ENCODE measurements at regions not wholly inside any gene's neighbourhood (a gene's known extent, or its start where the extent isn't known, plus 50 kb on each side); places are given as distances from the start of the nearest gene placed in this dataset.

GRCh38 chr17:73747221-73748002 lies 103.2 kb upstream of the SDK2 start:
- Mint-ChIP-seq H3K4me1 (ENCODE audit: low read depth) (no peaks in the 10 kb centered on the region), H3K27me3 (ENCODE audit: low read depth) (no peaks in the 10 kb centered on the region), H3K36me3 (ENCODE audit: low read depth) (no peaks in the 10 kb centered on the region), H3K27ac (no peak overlapping the region), H3K9me3 (no peaks in the 10 kb centered on the region), H3K4me3 (ENCODE audit: low read depth) (no peak overlapping the region)
- intact Hi-C loops (cut with micrococcal nuclease): no loop called here
- DNase-seq (ENCODE audit: low spot score): no peak

GRCh38 chr17:73748508-73748907 lies 104.3 kb upstream of the SDK2 start:
- no peaks in the 10 kb centered on the region for H3K4me1 Mint-ChIP-seq (ENCODE audit: low read depth)
- no peak overlapping the region for H3K27ac Mint-ChIP-seq
- H3K4me3 Mint-ChIP-seq (ENCODE audit: low read depth): no peak overlapping the region
- intact Hi-C loops (cut with micrococcal nuclease): no loop called here
- no peaks in the 10 kb centered on the region for H3K27me3 Mint-ChIP-seq (ENCODE audit: low read depth)
- no peak for DNase-seq (ENCODE audit: low spot score)
- H3K9me3 Mint-ChIP-seq: no peaks in the 10 kb centered on the region
- H3K36me3 Mint-ChIP-seq (ENCODE audit: low read depth): no peaks in the 10 kb centered on the region

- H3K4me3 Mint-ChIP-seq (ENCODE audit: low read depth): no peak overlapping the region
- no peaks in the 10 kb centered on the region for H3K4me1 Mint-ChIP-seq (ENCODE audit: low read depth)
- H3K9me3 Mint-ChIP-seq: no peaks in the 10 kb centered on the region
- no peak overlapping the region for H3K27ac Mint-ChIP-seq
- no peak for DNase-seq (ENCODE audit: low spot score)
- no peaks in the 10 kb centered on the region for H3K27me3 Mint-ChIP-seq (ENCODE audit: low read depth)
- no peaks in the 10 kb centered on the region for H3K36me3 Mint-ChIP-seq (ENCODE audit: low read depth)
- intact Hi-C loops (cut with micrococcal nuclease): no loop called here
Measured at GRCh38 chr17:73749337-73749823, 105.1 kb upstream of the SDK2 start.

GRCh38 chr17:73749928-73750605 lies 105.8 kb upstream of the SDK2 start:
- Mint-ChIP-seq H3K27me3 (ENCODE audit: low read depth) (no peaks in the 10 kb centered on the region), H3K4me3 (ENCODE audit: low read depth) (no peak overlapping the region), H3K4me1 (ENCODE audit: low read depth) (no peaks in the 10 kb centered on the region), H3K36me3 (ENCODE audit: low read depth) (no peaks in the 10 kb centered on the region), H3K27ac (no peak overlapping the region), H3K9me3 (no peaks in the 10 kb centered on the region)
- intact Hi-C loops (cut with micrococcal nuclease): no loop called here
- DNase-seq (ENCODE audit: low spot score): no peak

- DNase-seq (ENCODE audit: low spot score): no peak
- H3K4me3 Mint-ChIP-seq (ENCODE audit: low read depth): no peak overlapping the region
- H3K27me3 Mint-ChIP-seq (ENCODE audit: low read depth): no peaks in the 10 kb centered on the region
- no peak overlapping the region for H3K27ac Mint-ChIP-seq
- intact Hi-C loops (cut with micrococcal nuclease): no loop called here
- no peaks in the 10 kb centered on the region for H3K9me3 Mint-ChIP-seq
- no peaks in the 10 kb centered on the region for H3K36me3 Mint-ChIP-seq (ENCODE audit: low read depth)
- no peaks in the 10 kb centered on the region for H3K4me1 Mint-ChIP-seq (ENCODE audit: low read depth)
Measured at GRCh38 chr17:73750975-73751374, 106.7 kb upstream of the SDK2 start.

- no peaks in the 10 kb centered on the region for H3K36me3 Mint-ChIP-seq (ENCODE audit: low read depth)
- H3K27ac Mint-ChIP-seq: no peak overlapping the region
- no peaks in the 10 kb centered on the region for H3K27me3 Mint-ChIP-seq (ENCODE audit: low read depth)
- intact Hi-C loops (cut with micrococcal nuclease): no loop called here
- peaks cover 2% of the 10 kb centered on the region for H3K4me1 Mint-ChIP-seq (ENCODE audit: low read depth)
- DNase-seq (ENCODE audit: low spot score): no peak
- H3K4me3 Mint-ChIP-seq (ENCODE audit: low read depth): no peak overlapping the region
- H3K9me3 Mint-ChIP-seq: no peaks in the 10 kb centered on the region
Measured at GRCh38 chr17:73753751-73754496, 109.7 kb upstream of the SDK2 start.

GRCh38 chr17:73754886-73755400 lies 110.7 kb upstream of the SDK2 start:
- H3K27ac Mint-ChIP-seq: no peak overlapping the region
- no peaks in the 10 kb centered on the region for H3K9me3 Mint-ChIP-seq
- H3K36me3 Mint-ChIP-seq (ENCODE audit: low read depth): no peaks in the 10 kb centered on the region
- H3K4me1 Mint-ChIP-seq (ENCODE audit: low read depth): peaks cover 2% of the 10 kb centered on the region
- H3K27me3 Mint-ChIP-seq (ENCODE audit: low read depth): no peaks in the 10 kb centered on the region
- no peak for DNase-seq (ENCODE audit: low spot score)
- intact Hi-C loops (cut with micrococcal nuclease): no loop called here
- no peak overlapping the region for H3K4me3 Mint-ChIP-seq (ENCODE audit: low read depth)

- no peak overlapping the region for H3K27ac Mint-ChIP-seq
- intact Hi-C loops (cut with micrococcal nuclease): no loop called here
- no peaks in the 10 kb centered on the region for H3K27me3 Mint-ChIP-seq (ENCODE audit: low read depth)
- peaks cover 2% of the 10 kb centered on the region for H3K4me1 Mint-ChIP-seq (ENCODE audit: low read depth)
- H3K36me3 Mint-ChIP-seq (ENCODE audit: low read depth): no peaks in the 10 kb centered on the region
- no peaks in the 10 kb centered on the region for H3K9me3 Mint-ChIP-seq
- H3K4me3 Mint-ChIP-seq (ENCODE audit: low read depth): no peak overlapping the region
- no peak for DNase-seq (ENCODE audit: low spot score)
Measured at GRCh38 chr17:73757420-73757819, 113.2 kb upstream of the SDK2 start.

GRCh38 chr17:73758245-73758644 lies 114.0 kb upstream of the SDK2 start:
- H3K27me3 Mint-ChIP-seq (ENCODE audit: low read depth): no peaks in the 10 kb centered on the region
- no peaks in the 10 kb centered on the region for H3K9me3 Mint-ChIP-seq
- intact Hi-C loops (cut with micrococcal nuclease): no loop called here
- no peak for DNase-seq (ENCODE audit: low spot score)
- H3K4me3 Mint-ChIP-seq (ENCODE audit: low read depth): no peak overlapping the region
- H3K4me1 Mint-ChIP-seq (ENCODE audit: low read depth): peaks cover 2% of the 10 kb centered on the region
- H3K36me3 Mint-ChIP-seq (ENCODE audit: low read depth): no peaks in the 10 kb centered on the region
- no peak overlapping the region for H3K27ac Mint-ChIP-seq

- H3K9me3 Mint-ChIP-seq: no peaks in the 10 kb centered on the region
- DNase-seq (ENCODE audit: low spot score): no peak
- H3K4me1 Mint-ChIP-seq (ENCODE audit: low read depth): peaks cover 2% of the 10 kb centered on the region
- no peaks in the 10 kb centered on the region for H3K27me3 Mint-ChIP-seq (ENCODE audit: low read depth)
- intact Hi-C loops (cut with micrococcal nuclease): no loop called here
- H3K36me3 Mint-ChIP-seq (ENCODE audit: low read depth): no peaks in the 10 kb centered on the region
- H3K27ac Mint-ChIP-seq: no peak overlapping the region
- no peak overlapping the region for H3K4me3 Mint-ChIP-seq (ENCODE audit: low read depth)
Measured at GRCh38 chr17:73759324-73759723, 115.1 kb upstream of the SDK2 start.

GRCh38 chr17:73759734-73760438 lies 115.6 kb upstream of the SDK2 start:
- H3K36me3 Mint-ChIP-seq (ENCODE audit: low read depth): no peaks in the 10 kb centered on the region
- no peak overlapping the region for H3K4me3 Mint-ChIP-seq (ENCODE audit: low read depth)

GRCh38 chr17:73760439-73760758 lies 116.2 kb upstream of the SDK2 start:
- Mint-ChIP-seq H3K27me3 (ENCODE audit: low read depth) (no peaks in the 10 kb centered on the region), H3K4me1 (ENCODE audit: low read depth) (peaks cover 2% of the 10 kb centered on the region), H3K4me3 (ENCODE audit: low read depth) (no peak overlapping the region), H3K36me3 (ENCODE audit: low read depth) (no peaks in the 10 kb centered on the region), H3K27ac (no peak overlapping the region), H3K9me3 (no peaks in the 10 kb centered on the region)
- intact Hi-C loops (cut with micrococcal nuclease): no loop called here
- DNase-seq (ENCODE audit: low spot score): no peak

More at GRCh38 chr17:73759734-73760438, 115.6 kb upstream of the SDK2 start:
- no peak overlapping the region for H3K27ac Mint-ChIP-seq
- intact Hi-C loops (cut with micrococcal nuclease): no loop called here
- no peak for DNase-seq (ENCODE audit: low spot score)
- H3K4me1 Mint-ChIP-seq (ENCODE audit: low read depth): peaks cover 2% of the 10 kb centered on the region
- H3K27me3 Mint-ChIP-seq (ENCODE audit: low read depth): no peaks in the 10 kb centered on the region
- no peaks in the 10 kb centered on the region for H3K9me3 Mint-ChIP-seq

Measured in activated T-helper 2 cell treated with anti-CD3 and anti-CD28 coated beads, Interferon-gamma antibody, Interleukin-2, Interleukin-4, amounts not matched to agents 10 μg/mL and 5 μg/mL and 100 μg/mL, durations not matched to agents 14 hours and 24 hours and 36 hours (primary cell).